ENCODE measurements at regions not wholly inside any gene's neighbourhood (a gene's known extent, or its start where the extent isn't known, plus 50 kb on each side); places are given as distances from the start of the nearest gene placed in this dataset.
"Not testable (repeated sequence)": the region's sequence is repeated elsewhere in the genome, so short reads cannot be mapped to it uniquely, and the experiment has no call there.

- DNase-seq = no peak
Observed at GRCh38 chr2:107112561-107112960, 226.6 kb upstream of the ST6GAL2 start.

GRCh38 chr2:107128381-107128780, 242.4 kb upstream of the ST6GAL2 start:
- no peak for DNase-seq

GRCh38 chr2:107132070-107132469, 246.1 kb upstream of the ST6GAL2 start:
- no peak for DNase-seq

GRCh38 chr2:107132746-107133145, 246.8 kb upstream of the ST6GAL2 start:
- no peak for DNase-seq

GRCh38 chr2:107133412-107133811, 247.4 kb upstream of the ST6GAL2 start:
- DNase-seq = no peak

GRCh38 chr2:107136733-107137132, 250.8 kb upstream of the ST6GAL2 start:
- DNase-seq = no peak

GRCh38 chr2:107137706-107138105, 251.7 kb upstream of the ST6GAL2 start:
- DNase-seq = no peak

- DNase-seq = no peak
Observed at GRCh38 chr2:107146181-107146580, 260.2 kb upstream of the ST6GAL2 start.

GRCh38 chr2:107146645-107147044, 260.7 kb upstream of the ST6GAL2 start:
- not testable (repeated sequence) for DNase-seq

- DNase-seq = no peak
Observed at GRCh38 chr2:107148055-107148454, 262.1 kb upstream of the ST6GAL2 start.

GRCh38 chr2:107148496-107148895, 262.5 kb upstream of the ST6GAL2 start:
- DNase-seq = no peak

GRCh38 chr2:107160640-107161239, 274.8 kb upstream of the ST6GAL2 start:
- no peak for DNase-seq

GRCh38 chr2:107168141-107168540, 282.2 kb upstream of the ST6GAL2 start:
- no peak for DNase-seq

- DNase-seq = no peak
Observed at GRCh38 chr2:107174171-107174570, 288.2 kb upstream of the ST6GAL2 start.

- no peak for DNase-seq
Observed at GRCh38 chr2:107182981-107183380, 297.0 kb upstream of the ST6GAL2 start.

GRCh38 chr2:107187870-107188269, 301.9 kb upstream of the ST6GAL2 start:
- no peak for DNase-seq

- DNase-seq = no peak
Observed at GRCh38 chr2:107195631-107196030, 309.7 kb upstream of the ST6GAL2 start.

GRCh38 chr2:107197594-107198294, 311.8 kb upstream of the ST6GAL2 start:
- no peak for DNase-seq

- no peak for DNase-seq
Observed at GRCh38 chr2:107202962-107203591, 317.1 kb upstream of the ST6GAL2 start.

- no peak for DNase-seq
Observed at GRCh38 chr2:107215401-107216350, 329.7 kb upstream of the ST6GAL2 start.

- DNase-seq = no peak
Observed at GRCh38 chr2:107218208-107218607, 332.2 kb upstream of the ST6GAL2 start.

- no peak for DNase-seq
Observed at GRCh38 chr2:107222466-107222865, 336.5 kb upstream of the ST6GAL2 start.

Measured in C1 segment of cervical spinal cord (tissue), 14 donors.